ENCODE measurements at regions not wholly inside any gene's neighbourhood (a gene's known extent, or its start where the extent isn't known, plus 50 kb on each side); places are given as distances from the start of the nearest gene placed in this dataset.

DNA sequence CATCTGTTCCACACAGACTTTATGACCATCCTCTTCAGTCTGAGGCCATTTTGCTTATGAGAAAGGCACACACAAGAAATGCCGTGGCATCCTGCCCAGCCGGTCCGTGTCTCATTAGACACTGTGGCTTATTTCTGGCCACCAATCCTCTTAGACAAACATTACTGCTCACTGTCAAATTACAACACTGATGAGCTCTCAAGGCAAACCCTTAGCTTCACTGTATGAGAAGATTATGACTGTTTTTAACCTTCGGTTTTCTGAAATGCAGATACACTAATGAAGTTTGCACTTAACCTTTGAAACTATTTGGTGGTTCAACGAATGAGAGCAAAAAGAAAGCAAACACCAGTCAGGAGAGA, 50.5 kb upstream of the DST start (continued):
- TF ChIP-seq ZNF674 (CRISPR knock-in tag; IDR thresholded peaks at IDR 0.05; ENCODE audit: low read depth) (no peak), ZNF605 (CRISPR knock-in tag; IDR thresholded peaks at IDR 0.05) (no peak), ZSCAN30 (CRISPR knock-in tag; IDR thresholded peaks at IDR 0.05) (no peak), ZMAT3 (CRISPR knock-in tag; conservative IDR thresholded peaks at IDR 0.05) (0 out of 2 replicates have a peak, but pooled peaks have one; percentile 28), KAT2B (IDR thresholded peaks at IDR 0.05; ENCODE audit: borderline replicate concordance, low read depth, low read length) (no peak), RFX1 (IDR thresholded peaks at IDR 0.05) (no peak), SALL1 (CRISPR knock-in tag; IDR thresholded peaks at IDR 0.05) (peak; percentile 76), SOX6 (IDR thresholded peaks at IDR 0.05) (no peak), SOX6 (CRISPR knock-in tag; IDR thresholded peaks at IDR 0.05) (0 out of 2 replicates have a peak, but pooled peaks have one; percentile 33), GFI1 (CRISPR knock-in tag; IDR thresholded peaks at IDR 0.05; ENCODE audit: borderline replicate concordance) (peak; percentile 36; the same call in 1 of the 2 replicates), ZNF672 (CRISPR knock-in tag; IDR thresholded peaks at IDR 0.05) (no peak), DMAP1 (CRISPR knock-in tag; IDR thresholded peaks at IDR 0.05) (peak; percentile 34; the same call in 1 of the 2 replicates), FOXJ3 (CRISPR knock-in tag; IDR thresholded peaks at IDR 0.05; ENCODE audit: borderline replicate concordance) (no peak), ZNF652 (CRISPR knock-in tag; IDR thresholded peaks at IDR 0.05; ENCODE audit: borderline replicate concordance, low read depth) (peak; percentile 42; the same call in 1 of the 2 replicates), ZNF792 (CRISPR knock-in tag; IDR thresholded peaks at IDR 0.05) (0 out of 2 replicates have a peak, but pooled peaks have one; percentile 27), SMARCC2 (IDR thresholded peaks at IDR 0.05) (no peak), JUND (CRISPR knock-in tag; IDR thresholded peaks at IDR 0.05) (no peak), FOXO1 (CRISPR knock-in tag; IDR thresholded peaks at IDR 0.05) (no peak), HMG20A (CRISPR knock-in tag; IDR thresholded peaks at IDR 0.05; ENCODE audit: borderline replicate concordance) (peak; percentile 67; the same call in 1 of the 2 replicates), SRSF4 (IDR thresholded peaks at IDR 0.05; ENCODE audit: low read depth, low read length, poor library complexity, severe bottlenecking) (no peak), CENPX (CRISPR knock-in tag; IDR thresholded peaks at IDR 0.05) (no peak), MED1 (CRISPR knock-in tag; IDR thresholded peaks at IDR 0.05) (0 out of 2 replicates have a peak, but pooled peaks have one; percentile 32), NR2C2 (CRISPR knock-in tag; IDR thresholded peaks at IDR 0.05; ENCODE audit: borderline replicate concordance) (0 out of 2 replicates have a peak, but pooled peaks have one; percentile 8), FOSL2 (CRISPR knock-in tag; IDR thresholded peaks at IDR 0.05) (peak; percentile 47)
- TF ChIP-seq, protein P1, sequence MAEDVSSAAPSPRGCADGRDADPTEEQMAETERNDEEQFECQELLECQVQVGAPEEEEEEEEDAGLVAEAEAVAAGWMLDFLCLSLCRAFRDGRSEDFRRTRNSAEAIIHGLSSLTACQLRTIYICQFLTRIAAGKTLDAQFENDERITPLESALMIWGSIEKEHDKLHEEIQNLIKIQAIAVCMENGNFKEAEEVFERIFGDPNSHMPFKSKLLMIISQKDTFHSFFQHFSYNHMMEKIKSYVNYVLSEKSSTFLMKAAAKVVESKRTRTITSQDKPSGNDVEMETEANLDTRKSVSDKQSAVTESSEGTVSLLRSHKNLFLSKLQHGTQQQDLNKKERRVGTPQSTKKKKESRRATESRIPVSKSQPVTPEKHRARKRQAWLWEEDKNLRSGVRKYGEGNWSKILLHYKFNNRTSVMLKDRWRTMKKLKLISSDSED (CRISPR knock-in tag; IDR thresholded peaks at IDR 0.05) = no peak
- TF ChIP-seq, protein P2, sequence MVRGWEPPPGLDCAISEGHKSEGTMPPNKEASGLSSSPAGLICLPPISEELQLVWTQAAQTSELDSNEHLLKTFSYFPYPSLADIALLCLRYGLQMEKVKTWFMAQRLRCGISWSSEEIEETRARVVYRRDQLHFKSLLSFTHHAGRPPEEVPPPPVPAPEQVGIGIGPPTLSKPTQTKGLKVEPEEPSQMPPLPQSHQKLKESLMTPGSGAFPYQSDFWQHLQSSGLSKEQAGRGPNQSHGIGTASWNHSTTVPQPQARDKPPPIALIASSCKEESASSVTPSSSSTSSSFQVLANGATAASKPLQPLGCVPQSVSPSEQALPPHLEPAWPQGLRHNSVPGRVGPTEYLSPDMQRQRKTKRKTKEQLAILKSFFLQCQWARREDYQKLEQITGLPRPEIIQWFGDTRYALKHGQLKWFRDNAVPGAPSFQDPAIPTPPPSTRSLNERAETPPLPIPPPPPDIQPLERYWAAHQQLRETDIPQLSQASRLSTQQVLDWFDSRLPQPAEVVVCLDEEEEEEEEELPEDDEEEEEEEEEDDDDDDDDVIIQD (CRISPR knock-in tag; IDR thresholded peaks at IDR 0.05; ENCODE audit: low read depth) = peak; percentile 49; the same call in 1 of the 2 replicates
- TF ChIP-seq, protein P3, sequence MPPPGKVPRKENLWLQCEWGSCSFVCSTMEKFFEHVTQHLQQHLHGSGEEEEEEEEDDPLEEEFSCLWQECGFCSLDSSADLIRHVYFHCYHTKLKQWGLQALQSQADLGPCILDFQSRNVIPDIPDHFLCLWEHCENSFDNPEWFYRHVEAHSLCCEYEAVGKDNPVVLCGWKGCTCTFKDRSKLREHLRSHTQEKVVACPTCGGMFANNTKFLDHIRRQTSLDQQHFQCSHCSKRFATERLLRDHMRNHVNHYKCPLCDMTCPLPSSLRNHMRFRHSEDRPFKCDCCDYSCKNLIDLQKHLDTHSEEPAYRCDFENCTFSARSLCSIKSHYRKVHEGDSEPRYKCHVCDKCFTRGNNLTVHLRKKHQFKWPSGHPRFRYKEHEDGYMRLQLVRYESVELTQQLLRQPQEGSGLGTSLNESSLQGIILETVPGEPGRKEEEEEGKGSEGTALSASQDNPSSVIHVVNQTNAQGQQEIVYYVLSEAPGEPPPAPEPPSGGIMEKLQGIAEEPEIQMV (CRISPR knock-in tag; IDR thresholded peaks at IDR 0.05; ENCODE audit: low read depth) = no peak
- TF ChIP-seq, protein P4, sequence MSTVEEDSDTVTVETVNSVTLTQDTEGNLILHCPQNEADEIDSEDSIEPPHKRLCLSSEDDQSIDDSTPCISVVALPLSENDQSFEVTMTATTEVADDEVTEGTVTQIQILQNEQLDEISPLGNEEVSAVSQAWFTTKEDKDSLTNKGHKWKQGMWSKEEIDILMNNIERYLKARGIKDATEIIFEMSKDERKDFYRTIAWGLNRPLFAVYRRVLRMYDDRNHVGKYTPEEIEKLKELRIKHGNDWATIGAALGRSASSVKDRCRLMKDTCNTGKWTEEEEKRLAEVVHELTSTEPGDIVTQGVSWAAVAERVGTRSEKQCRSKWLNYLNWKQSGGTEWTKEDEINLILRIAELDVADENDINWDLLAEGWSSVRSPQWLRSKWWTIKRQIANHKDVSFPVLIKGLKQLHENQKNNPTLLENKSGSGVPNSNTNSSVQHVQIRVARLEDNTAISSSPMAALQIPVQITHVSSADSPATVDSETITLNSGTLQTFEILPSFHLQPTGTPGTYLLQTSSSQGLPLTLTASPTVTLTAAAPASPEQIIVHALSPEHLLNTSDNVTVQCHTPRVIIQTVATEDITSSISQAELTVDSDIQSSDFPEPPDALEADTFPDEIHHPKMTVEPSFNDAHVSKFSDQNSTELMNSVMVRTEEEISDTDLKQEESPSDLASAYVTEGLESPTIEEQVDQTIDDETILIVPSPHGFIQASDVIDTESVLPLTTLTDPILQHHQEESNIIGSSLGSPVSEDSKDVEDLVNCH (CRISPR knock-in tag; IDR thresholded peaks at IDR 0.05) = no peak

Data from HepG2 (cell line).